OCI-M1 (cell line): ENCODE measurements at regions not wholly inside any gene's neighbourhood (a gene's known extent, or its start where the extent isn't known, plus 50 kb on each side); places are given as distances from the start of the nearest gene placed in this dataset.
"Not testable (repeated sequence)": the region's sequence is repeated elsewhere in the genome, so short reads cannot be mapped to it uniquely, and the experiment has no call there.

ENCODE experiments used
- DNase-seq: peaks from one replicate; lab custom pipeline; 2025; lab: John Stamatoyannopoulos, UW

GRCh38 chr12:76664731-76665130 lies 99.2 kb upstream of the ZDHHC17 start:
- DNase-seq = no peak

DNA sequence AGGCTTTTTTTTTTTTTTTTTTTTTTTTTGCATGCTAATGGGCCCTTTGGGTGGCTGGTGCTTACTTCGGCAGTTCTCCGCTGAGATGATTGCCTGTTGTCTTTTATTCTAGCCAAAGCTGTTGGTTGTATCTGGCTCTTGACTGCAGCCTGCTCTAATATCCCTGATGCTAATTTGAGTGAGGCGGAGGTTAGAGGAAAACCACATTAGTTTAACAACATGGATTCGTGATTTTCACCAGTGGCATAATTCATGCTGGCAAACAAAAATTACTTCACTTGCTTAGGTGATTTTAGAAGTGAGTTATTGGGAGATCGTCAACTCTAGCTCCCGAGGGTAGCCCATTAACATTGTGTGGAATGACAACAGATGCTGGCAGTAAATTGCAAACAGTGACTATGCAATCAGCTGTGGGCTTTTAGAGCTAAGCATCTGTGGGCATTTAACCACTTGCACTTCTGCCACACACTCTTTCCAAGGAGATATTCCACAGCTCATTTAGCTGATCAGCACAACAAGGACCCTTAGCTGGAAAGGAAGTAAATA lies 97.6 kb upstream of the ZDHHC17 start:
- no peak for DNase-seq

DNA sequence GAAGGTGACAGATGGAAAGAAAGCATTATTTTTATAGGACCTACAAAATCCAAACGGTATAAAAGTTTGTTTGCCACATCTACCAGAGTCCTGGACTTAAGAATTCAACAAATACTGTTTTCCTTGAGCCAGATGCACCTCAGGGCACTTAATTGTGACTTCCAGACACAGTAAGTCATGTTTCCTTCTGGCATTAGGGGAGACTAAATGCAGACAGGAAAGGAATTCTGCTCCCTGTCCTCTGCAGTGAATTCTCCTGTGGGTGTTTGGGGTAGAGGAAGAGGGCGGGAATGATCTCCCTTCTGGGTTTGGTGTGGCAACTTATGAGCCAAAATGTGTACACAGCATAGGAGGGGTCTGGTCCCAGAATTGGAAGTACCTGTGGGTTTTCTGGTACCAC lies 93.9 kb upstream of the ZDHHC17 start:
- no peak for DNase-seq

GRCh38 chr12:76670776-76671175 lies 93.1 kb upstream of the ZDHHC17 start:
- no peak for DNase-seq

GRCh38 chr12:76674669-76675315 lies 89.1 kb upstream of the ZDHHC17 start:
- DNase-seq = peak; percentile 5

GRCh38 chr12:76676261-76676660 lies 87.7 kb upstream of the ZDHHC17 start:
- not testable (repeated sequence) for DNase-seq

DNA sequence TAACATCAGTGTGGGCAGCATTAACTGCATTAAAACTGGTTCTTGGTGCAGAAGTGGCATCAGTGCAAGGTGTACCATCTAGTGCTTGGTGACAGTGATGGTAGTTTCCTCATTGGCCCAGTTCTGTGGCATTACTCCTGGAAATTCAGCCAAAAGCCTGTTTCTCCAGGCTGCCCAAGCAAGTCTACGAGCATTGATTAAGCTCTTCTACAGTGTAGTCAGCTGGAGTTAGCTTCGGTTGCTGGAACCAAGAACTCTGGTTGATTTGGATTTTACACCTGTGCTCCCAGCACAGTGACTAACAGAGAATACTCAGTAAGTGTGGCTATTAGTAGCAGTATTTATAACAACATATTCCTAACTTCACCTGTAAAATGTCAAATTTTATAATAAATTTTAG lies 84.9 kb upstream of the ZDHHC17 start:
- no peak for DNase-seq

DNA sequence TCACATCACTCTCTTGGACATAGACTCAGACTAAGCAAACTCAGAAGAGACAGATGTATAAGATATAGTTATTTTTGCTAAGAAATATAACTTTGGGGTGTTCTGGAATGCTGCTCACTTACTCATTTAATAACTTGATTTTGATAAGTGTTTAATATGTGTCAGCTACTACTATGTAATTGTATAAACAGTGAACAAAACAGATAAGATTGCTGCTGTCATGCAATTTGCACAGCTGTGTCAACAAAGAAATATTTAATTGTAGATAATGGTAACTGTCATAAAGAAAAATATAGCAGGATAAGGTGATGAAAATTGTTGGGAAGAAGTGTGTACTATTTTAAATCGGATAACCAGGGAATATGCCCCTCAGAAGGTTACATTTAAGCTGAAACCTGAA lies 84.1 kb upstream of the ZDHHC17 start:
- no peak for DNase-seq

DNA sequence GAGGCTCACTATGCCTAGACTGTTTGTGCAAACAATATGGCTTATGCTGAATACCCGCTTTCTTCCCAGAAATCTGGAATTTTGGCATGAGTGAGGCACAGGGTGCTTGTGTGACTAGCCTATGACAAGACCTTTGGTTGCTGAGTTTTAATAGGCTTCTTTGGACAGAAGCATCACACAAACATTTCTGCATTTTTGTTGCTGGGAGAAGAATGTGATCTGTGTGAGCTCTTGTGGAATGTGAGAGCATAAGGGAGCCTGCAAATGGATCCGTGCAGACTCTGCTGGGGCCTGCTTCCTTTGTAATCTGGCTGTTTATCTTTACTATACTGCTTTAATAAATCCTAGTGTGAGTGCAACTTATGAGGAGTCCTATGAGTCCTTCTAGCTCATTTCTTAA lies 83.0 kb upstream of the ZDHHC17 start:
- no peak for DNase-seq

DNA sequence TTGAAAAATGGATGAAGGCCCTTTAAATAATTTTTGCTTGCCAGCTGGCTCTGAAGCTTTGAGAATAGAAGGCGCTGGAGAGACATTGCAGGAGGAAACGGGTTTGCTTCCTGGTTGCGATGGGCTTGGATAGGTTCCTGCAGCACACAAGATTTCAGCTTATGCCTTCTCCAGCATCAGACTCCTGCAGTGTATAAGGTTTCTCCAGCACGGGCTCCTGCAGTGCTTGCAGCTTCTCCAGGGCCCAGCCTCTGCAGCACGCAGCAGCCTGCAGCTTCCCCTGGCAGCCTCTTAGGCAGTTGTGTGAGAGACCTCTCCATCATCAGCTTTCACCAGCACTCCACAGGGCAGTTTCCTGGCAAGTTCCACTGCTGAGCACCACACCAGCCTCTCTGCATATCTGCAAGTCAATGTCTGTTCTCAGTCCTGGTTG lies 78.7 kb upstream of the ZDHHC17 start:
- DNase-seq = no peak

DNA sequence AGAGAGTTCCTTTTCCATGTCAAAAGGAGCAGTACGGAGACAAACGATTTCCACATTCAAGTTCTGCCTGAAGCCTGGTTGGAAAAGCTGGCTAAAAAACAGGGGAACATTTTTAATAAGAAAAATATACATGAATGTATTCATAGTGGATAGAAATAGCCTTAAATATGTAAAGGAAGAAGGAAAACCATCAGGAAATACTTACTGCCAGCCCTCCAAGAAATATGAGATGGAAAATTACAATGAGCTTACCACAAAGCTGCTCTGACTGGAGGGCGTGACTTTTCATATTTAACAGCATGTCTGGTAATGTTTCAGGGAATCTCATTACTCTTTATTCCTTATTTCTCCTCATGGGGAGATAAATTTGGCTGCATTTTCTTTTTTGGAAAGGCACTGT lies 75.9 kb upstream of the ZDHHC17 start:
- DNase-seq = no peak

GRCh38 chr12:76688631-76689030 lies 75.3 kb upstream of the ZDHHC17 start:
- peak; percentile 57 for DNase-seq

DNA sequence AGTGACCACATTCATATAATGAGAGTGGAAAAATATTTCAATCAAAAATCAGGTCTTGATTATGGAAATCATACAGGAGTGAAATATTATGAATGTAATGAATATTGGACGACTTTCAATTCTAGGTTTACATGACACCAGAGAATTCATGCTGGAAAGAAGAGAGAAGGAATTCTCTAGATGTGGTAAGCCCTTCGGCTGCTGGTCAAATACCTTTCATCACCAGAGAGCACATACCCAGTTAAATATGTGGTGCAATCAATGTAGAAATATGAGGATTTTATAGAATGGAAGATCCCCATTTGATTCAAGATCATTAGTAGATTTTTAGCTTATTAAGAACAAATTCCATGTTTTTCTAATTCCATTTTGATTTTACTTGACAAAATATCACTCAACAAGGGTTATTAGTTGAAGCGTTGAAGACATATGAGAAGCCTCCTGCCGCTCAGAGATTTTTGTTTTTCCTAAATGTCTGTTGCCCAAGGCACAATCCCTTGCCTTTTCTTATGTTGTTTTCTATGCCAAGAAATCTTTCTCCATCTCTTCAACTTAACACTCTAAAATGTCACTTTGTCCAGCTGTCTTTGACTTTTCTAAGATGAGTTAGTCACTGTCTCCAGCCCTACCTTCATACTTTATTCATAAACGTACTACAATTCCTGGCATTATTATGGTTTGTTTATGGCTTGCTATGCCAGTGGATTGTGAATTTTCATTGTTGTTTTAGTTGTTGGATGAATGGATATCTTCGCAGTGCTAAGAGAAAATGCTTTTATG lies 72.8 kb upstream of the ZDHHC17 start:
- DNase-seq = no peak

- no peak for DNase-seq
Observed at GRCh38 chr12:76692846-76693245, 71.1 kb upstream of the ZDHHC17 start.

GRCh38 chr12:76694369-76694768 lies 69.5 kb upstream of the ZDHHC17 start:
- DNase-seq = no peak

GRCh38 chr12:76696186-76696585 lies 67.7 kb upstream of the ZDHHC17 start:
- DNase-seq = no peak

- DNase-seq = no peak
Observed at GRCh38 chr12:76697849-76698248, 66.1 kb upstream of the ZDHHC17 start.

DNA sequence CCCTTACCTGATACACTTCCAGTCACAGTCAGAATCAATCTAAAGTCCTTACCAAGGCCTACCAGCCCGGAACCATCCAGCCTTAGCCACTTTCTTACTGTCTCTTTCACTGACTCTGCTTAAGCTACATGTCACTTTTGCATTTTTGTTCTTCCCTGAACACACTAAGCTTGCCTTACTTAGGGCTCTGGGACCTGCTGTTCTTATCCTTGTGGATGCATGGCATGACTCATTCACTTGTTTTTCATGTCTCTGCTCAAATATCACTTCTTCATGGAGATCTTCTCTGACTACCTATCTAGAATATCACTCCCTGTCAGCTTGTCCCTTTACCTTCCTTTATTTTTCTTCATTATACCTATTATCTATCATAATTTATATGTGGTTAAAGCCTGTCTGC lies 65.6 kb upstream of the ZDHHC17 start:
- no peak for DNase-seq

DNA sequence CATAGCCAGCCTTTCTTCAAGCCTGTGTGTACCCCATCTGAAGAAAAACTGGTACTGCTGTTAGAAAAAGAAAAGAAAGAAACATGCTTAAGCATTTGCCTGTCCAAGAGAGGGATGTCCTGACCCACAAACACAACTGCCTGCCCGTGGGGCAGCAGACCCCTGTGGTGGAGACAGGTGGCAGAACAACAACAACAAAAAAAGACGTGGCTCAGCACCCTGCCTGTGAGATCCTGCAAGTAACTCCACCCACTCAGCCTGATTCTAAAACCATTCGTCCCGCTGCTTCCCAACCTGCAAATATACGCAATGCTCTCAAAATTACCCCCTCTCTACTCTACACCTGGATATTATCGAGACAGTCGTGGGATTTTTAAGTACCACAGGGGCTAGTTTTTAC lies 64.9 kb upstream of the ZDHHC17 start:
- DNase-seq = no peak

- no peak for DNase-seq
Observed at GRCh38 chr12:76701690-76702089, 62.2 kb upstream of the ZDHHC17 start.

GRCh38 chr12:76702946-76703345 lies 61.0 kb upstream of the ZDHHC17 start:
- DNase-seq = no peak

- no peak for DNase-seq
Observed at GRCh38 chr12:76704693-76705092, 59.2 kb upstream of the ZDHHC17 start.

- peak; percentile 49 for DNase-seq
Observed at GRCh38 chr12:76706101-76706500, 57.8 kb upstream of the ZDHHC17 start.
